ENCODE measurements at regions not wholly inside any gene's neighbourhood (a gene's known extent, or its start where the extent isn't known, plus 50 kb on each side); places are given as distances from the start of the nearest gene placed in this dataset.

- TF ChIP-seq, protein P1, sequence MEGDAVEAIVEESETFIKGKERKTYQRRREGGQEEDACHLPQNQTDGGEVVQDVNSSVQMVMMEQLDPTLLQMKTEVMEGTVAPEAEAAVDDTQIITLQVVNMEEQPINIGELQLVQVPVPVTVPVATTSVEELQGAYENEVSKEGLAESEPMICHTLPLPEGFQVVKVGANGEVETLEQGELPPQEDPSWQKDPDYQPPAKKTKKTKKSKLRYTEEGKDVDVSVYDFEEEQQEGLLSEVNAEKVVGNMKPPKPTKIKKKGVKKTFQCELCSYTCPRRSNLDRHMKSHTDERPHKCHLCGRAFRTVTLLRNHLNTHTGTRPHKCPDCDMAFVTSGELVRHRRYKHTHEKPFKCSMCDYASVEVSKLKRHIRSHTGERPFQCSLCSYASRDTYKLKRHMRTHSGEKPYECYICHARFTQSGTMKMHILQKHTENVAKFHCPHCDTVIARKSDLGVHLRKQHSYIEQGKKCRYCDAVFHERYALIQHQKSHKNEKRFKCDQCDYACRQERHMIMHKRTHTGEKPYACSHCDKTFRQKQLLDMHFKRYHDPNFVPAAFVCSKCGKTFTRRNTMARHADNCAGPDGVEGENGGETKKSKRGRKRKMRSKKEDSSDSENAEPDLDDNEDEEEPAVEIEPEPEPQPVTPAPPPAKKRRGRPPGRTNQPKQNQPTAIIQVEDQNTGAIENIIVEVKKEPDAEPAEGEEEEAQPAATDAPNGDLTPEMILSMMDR (IDR thresholded peaks at IDR 0.05) = no peak
- TF ChIP-seq POLR2A (IDR thresholded peaks at IDR 0.05) = no peak
- intact Hi-C loops (cut with DNase I; ENCODE audit: low total_unique reads) = no loop called here
- in situ Hi-C loops (cut with MboI; ENCODE audit: low pct_ligation_motif_present in 1 of 4, low pct_unique_long_range_greater_than_20kb in 1 of 4, low sequenced_read_pairs in 3 of 4) = no loop called here
- no peak for DNase-seq
- H3K36me3 ChIP-seq = no peaks in the 10 kb centered on the region
- no peaks in the 10 kb centered on the region for H3K27me3 ChIP-seq
- H3K27ac ChIP-seq = no peak overlapping the region
- 73 to 100% methylated on average over 1 of the region's 1 CpG for WGBS, 2 donors (ENCODE audit: low coverage in 1 of 2)
- H3K4me1 ChIP-seq = no peaks in the 10 kb centered on the region
- no peaks in the 10 kb centered on the region for H3K9me3 ChIP-seq
- H3K4me3 ChIP-seq = no peak overlapping the region
These were observed 268.6 kb downstream of the SLC6A15 start for GRCh38 chr12:84643993-84644392.

DNA sequence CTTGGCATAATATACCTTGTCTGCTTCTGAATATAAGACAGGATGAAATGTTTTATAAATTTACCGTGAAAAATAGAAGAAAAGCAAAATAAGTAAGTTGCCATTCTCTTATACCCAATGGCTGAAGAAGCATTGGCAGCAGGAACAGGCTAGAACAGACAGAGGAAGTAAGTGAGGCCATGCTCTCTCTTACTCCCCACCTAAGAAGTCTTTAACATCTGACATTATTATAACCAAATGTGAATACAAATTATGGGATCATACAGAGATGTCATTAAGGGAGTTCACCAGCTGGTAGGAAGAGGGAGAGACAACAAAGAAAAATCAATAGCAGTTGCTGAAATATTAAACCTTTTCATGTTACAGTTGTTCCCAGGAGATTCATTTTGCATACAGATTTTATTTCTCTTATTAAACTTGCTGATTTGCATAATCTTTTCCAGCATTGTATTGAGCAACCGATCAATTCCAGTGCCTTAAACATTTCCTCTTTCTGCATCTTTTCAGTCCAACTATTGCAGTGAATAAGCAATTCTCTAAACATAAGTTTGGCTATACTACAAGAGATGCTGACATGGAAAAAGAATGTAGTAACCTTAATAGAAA is 270.6 kb downstream of the SLC6A15 start:
- DNase-seq = no peak
- H3K36me3 ChIP-seq = no peaks in the 10 kb centered on the region
- no peaks in the 10 kb centered on the region for H3K4me1 ChIP-seq
- H3K27me3 ChIP-seq = no peaks in the 10 kb centered on the region
- in situ Hi-C loops (cut with MboI; ENCODE audit: low pct_ligation_motif_present in 1 of 4, low pct_unique_long_range_greater_than_20kb in 1 of 4, low sequenced_read_pairs in 3 of 4) (no loop called here), intact Hi-C loops (cut with DNase I; ENCODE audit: low total_unique reads) (no loop called here)
- no peak overlapping the region for H3K4me3 ChIP-seq
- WGBS, 2 donors (ENCODE audit: low coverage in 1 of 2) = 33 to 41% methylated on average over 2 of the region's 2 CpGs
- H3K9me3 ChIP-seq = no peaks in the 10 kb centered on the region
- TF ChIP-seq POLR2AphosphoS5 (IDR thresholded peaks at IDR 0.05) = no peak
- no peak overlapping the region for H3K27ac ChIP-seq

DNA sequence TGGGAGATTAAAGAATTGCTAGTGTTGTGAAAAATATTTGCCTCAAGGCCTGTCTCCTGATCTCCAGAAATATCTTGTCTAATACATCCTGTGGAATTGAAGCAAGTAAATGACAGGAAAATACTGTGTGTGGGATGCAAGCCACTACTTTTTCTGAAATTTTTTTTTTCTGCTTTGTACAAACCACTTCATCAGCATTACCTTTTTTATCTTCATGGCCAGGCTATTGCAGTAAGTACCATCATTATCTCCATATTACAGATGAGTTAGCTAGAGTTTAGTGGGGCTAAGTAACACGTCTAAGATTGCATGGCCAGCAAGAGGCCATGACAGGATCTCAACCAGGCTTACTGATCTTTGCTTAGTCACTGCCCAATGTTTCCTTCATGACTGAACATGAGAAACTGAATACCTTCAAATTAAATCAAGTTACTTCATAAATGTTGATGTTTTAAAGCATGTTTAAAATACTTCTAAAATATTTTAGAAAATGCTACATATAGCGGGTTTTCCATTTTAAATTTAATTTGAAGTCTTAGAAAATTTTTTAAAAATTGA is 273.7 kb downstream of the SLC6A15 start:
- no peaks in the 10 kb centered on the region for H3K9me3 ChIP-seq
- H3K27me3 ChIP-seq = no peaks in the 10 kb centered on the region
- no peak overlapping the region for H3K4me3 ChIP-seq
- WGBS, 2 donors (ENCODE audit: low coverage in 1 of 2) = 68 to 70% methylated on average over 2 of the region's 2 CpGs
- TF ChIP-seq EP300 (IDR thresholded peaks at IDR 0.05; ENCODE audit: low read depth) = no peak
- no peak for TF ChIP-seq POLR2A (IDR thresholded peaks at IDR 0.05)
- no peak for TF ChIP-seq POLR2AphosphoS5 (IDR thresholded peaks at IDR 0.05)
- TF ChIP-seq, protein P1 (IDR thresholded peaks at IDR 0.05) = no peak
- intact Hi-C loops (cut with DNase I; ENCODE audit: low total_unique reads) = no loop called here
- in situ Hi-C loops (cut with MboI; ENCODE audit: low pct_ligation_motif_present in 1 of 4, low pct_unique_long_range_greater_than_20kb in 1 of 4, low sequenced_read_pairs in 3 of 4) = no loop called here
- H3K4me1 ChIP-seq = no peaks in the 10 kb centered on the region
- DNase-seq = no peak
- no peak overlapping the region for H3K27ac ChIP-seq
- no peaks in the 10 kb centered on the region for H3K36me3 ChIP-seq

- in situ Hi-C loops (cut with MboI; ENCODE audit: low pct_ligation_motif_present in 1 of 4, low pct_unique_long_range_greater_than_20kb in 1 of 4, low sequenced_read_pairs in 3 of 4) (no loop called here), intact Hi-C loops (cut with DNase I; ENCODE audit: low total_unique reads) (no loop called here)
- Histone ChIP-seq H3K27me3 (no peaks in the 10 kb centered on the region), H3K9me3 (no peaks in the 10 kb centered on the region), H3K27ac (no peak overlapping the region), H3K4me3 (no peak overlapping the region), H3K36me3 (no peaks in the 10 kb centered on the region), H3K4me1 (no peaks in the 10 kb centered on the region)
- DNase-seq = no peak
- TF ChIP-seq, protein P1 (IDR thresholded peaks at IDR 0.05) = no peak
- no peak for TF ChIP-seq POLR2AphosphoS5 (IDR thresholded peaks at IDR 0.05)
- TF ChIP-seq EP300 (IDR thresholded peaks at IDR 0.05; ENCODE audit: low read depth) = no peak
These were observed 274.7 kb downstream of the SLC6A15 start for GRCh38 chr12:84637926-84638325.

GRCh38 chr12:84636801-84637290 is 275.8 kb downstream of the SLC6A15 start:
- Histone ChIP-seq H3K27me3 (no peaks in the 10 kb centered on the region), H3K36me3 (no peaks in the 10 kb centered on the region), H3K27ac (no peak overlapping the region), H3K4me3 (no peak overlapping the region), H3K4me1 (no peaks in the 10 kb centered on the region), H3K9me3 (no peaks in the 10 kb centered on the region)
- in situ Hi-C loops (cut with MboI; ENCODE audit: low pct_ligation_motif_present in 1 of 4, low pct_unique_long_range_greater_than_20kb in 1 of 4, low sequenced_read_pairs in 3 of 4) (no loop called here), intact Hi-C loops (cut with DNase I; ENCODE audit: low total_unique reads) (no loop called here)
- DNase-seq = no peak
- TF ChIP-seq POLR2AphosphoS5 (IDR thresholded peaks at IDR 0.05) (no peak), EP300 (IDR thresholded peaks at IDR 0.05; ENCODE audit: low read depth) (no peak), POLR2A (IDR thresholded peaks at IDR 0.05) (no peak)
- TF ChIP-seq, protein P1 (IDR thresholded peaks at IDR 0.05) = no peak
